ENCODE measurements at regions not wholly inside any gene's neighbourhood (a gene's known extent, or its start where the extent isn't known, plus 50 kb on each side); places are given as distances from the start of the nearest gene placed in this dataset.

- WGBS, 2 donors, result 80 to 86% methylated on average over 13 of the region's 13 CpGs
- TF ChIP-seq, protein P1, sequence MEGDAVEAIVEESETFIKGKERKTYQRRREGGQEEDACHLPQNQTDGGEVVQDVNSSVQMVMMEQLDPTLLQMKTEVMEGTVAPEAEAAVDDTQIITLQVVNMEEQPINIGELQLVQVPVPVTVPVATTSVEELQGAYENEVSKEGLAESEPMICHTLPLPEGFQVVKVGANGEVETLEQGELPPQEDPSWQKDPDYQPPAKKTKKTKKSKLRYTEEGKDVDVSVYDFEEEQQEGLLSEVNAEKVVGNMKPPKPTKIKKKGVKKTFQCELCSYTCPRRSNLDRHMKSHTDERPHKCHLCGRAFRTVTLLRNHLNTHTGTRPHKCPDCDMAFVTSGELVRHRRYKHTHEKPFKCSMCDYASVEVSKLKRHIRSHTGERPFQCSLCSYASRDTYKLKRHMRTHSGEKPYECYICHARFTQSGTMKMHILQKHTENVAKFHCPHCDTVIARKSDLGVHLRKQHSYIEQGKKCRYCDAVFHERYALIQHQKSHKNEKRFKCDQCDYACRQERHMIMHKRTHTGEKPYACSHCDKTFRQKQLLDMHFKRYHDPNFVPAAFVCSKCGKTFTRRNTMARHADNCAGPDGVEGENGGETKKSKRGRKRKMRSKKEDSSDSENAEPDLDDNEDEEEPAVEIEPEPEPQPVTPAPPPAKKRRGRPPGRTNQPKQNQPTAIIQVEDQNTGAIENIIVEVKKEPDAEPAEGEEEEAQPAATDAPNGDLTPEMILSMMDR (IDR thresholded peaks at IDR 0.05), result no peak
- TF ChIP-seq POLR2A (IDR thresholded peaks at IDR 0.05), result no peak
- no peak overlapping the region for H3K4me3 ChIP-seq (ENCODE audit: low read depth, poor library complexity, severe bottlenecking)
- DNase-seq (ENCODE audit: low spot score in 2 of 2), result no peak
- intact Hi-C loops (cut with DNase I; ENCODE audit: low total_unique reads), result no loop called here
Observed at GRCh38 chr7:13041368-13041988, 354.0 kb downstream of the ARL4A start.

DNA sequence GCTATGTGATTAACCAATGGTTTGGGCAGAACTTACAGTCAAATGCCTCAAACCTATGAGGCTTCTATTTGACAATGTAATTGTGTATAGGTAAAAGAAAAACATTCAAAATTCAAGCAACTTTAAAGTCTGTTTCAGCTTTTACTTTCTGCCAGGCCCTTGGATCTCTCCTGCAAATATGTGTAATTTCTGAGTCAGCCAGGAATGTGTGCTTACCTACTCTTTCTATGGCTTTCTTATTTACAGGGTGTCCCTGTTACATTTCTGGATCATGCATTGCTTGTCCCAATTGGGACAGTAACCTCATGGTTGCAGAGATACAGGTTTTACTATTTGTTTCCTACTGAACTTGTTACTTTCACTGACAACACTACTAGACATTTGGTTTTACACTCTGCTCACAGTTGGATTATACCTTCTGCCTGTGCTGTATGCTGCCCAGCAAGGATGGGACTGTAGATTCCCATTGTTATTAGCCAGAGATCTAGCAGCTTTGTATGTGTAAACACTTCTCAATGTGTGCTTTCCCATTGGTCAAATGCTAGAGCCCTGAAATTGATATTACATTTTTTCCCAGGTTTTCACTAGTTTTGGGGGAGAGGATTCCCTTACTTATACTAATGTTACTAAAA is 355.3 kb downstream of the ARL4A start:
- H3K4me3 ChIP-seq (ENCODE audit: low read depth, poor library complexity, severe bottlenecking), result no peak overlapping the region
- DNase-seq (ENCODE audit: low spot score in 2 of 2), result no peak
- TF ChIP-seq POLR2A (IDR thresholded peaks at IDR 0.05), result no peak
- TF ChIP-seq, protein P1 (IDR thresholded peaks at IDR 0.05), result no peak
- intact Hi-C loops (cut with DNase I; ENCODE audit: low total_unique reads), result no loop called here

- no peak for DNase-seq (ENCODE audit: low spot score in 2 of 2)
- intact Hi-C loops (cut with DNase I; ENCODE audit: low total_unique reads), result no loop called here
- TF ChIP-seq, protein P1 (IDR thresholded peaks at IDR 0.05), result no peak
- TF ChIP-seq POLR2A (IDR thresholded peaks at IDR 0.05), result no peak
- WGBS, 2 donors, result 67 to 72% methylated on average over 2 of the region's 2 CpGs
- no peak overlapping the region for H3K4me3 ChIP-seq (ENCODE audit: low read depth, poor library complexity, severe bottlenecking)
Observed at GRCh38 chr7:13044309-13044708, 356.9 kb downstream of the ARL4A start.

DNA sequence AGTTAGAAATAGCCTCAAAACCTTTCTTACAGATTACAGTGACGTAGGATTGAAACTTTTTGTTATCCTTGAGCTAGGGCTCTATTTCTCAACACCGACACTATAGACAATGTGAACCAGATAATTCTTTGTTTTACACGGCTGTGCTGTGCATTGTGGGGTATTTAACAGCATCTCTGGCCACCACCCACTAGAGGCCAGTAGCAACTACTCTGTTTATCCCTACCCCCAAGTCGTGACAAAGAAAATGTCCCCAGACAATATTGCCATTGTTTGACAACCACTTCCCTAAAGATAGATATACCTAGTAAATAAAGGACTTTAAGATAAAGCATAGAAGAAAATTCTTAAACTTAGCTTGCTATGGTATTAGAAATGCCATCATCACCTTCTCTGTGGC is 359.6 kb downstream of the ARL4A start:
- no peak overlapping the region for H3K4me3 ChIP-seq (ENCODE audit: low read depth, poor library complexity, severe bottlenecking)
- no peak for DNase-seq (ENCODE audit: low spot score in 2 of 2)
- intact Hi-C loops (cut with DNase I; ENCODE audit: low total_unique reads), result no loop called here
- WGBS, 2 donors, result 85 to 88% methylated on average over 4 of the region's 4 CpGs
- no peak for TF ChIP-seq POLR2A (IDR thresholded peaks at IDR 0.05)
- TF ChIP-seq, protein P1 (IDR thresholded peaks at IDR 0.05), result no peak

DNA sequence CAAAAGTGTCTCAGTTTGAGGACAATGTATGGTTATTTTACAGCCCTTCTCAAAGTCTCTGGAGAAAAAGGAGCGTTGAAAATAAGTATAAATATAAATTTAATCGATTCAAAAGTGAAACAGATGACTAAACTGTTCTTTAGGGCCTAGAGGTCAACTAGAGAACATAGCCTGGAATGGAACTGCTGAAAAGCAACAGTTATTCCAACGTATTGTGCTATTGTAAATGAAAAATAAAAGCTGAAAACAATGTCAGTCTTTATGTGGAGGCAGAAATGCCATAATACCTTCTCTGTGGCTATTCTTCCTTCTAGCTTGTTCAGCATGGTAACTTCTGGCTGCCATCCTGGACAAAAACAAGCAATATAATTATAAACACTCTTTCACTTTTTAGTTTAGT is 362.5 kb downstream of the ARL4A start:
- no peak for TF ChIP-seq POLR2A (IDR thresholded peaks at IDR 0.05)
- TF ChIP-seq, protein P1 (IDR thresholded peaks at IDR 0.05), result no peak
- no peak for DNase-seq (ENCODE audit: low spot score in 2 of 2)
- H3K4me3 ChIP-seq (ENCODE audit: low read depth, poor library complexity, severe bottlenecking), result no peak overlapping the region
- intact Hi-C loops (cut with DNase I; ENCODE audit: low total_unique reads), result no loop called here
- WGBS, 2 donors, result 69 to 76% methylated on average over 3 of the region's 3 CpGs

DNA sequence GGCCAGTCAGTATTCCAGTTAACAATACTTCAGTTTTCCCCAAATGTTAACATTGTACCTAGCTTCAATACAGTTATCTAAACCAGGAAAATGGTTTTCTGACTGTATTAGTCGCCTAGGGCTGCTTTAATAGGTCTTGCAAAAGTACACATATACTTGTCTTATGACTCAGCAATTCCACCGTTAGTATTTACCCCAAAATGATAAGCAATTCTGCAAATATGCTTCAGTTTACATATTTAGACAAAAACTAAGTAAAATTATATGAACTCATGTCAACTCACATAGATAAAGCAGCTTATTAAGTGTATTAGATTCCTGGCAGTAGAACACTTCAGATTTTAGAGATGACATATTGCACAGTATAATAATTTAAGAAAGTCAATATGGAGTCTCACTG is 363.3 kb downstream of the ARL4A start:
- DNase-seq (ENCODE audit: low spot score in 2 of 2), result no peak
- H3K4me3 ChIP-seq (ENCODE audit: low read depth, poor library complexity, severe bottlenecking), result no peak overlapping the region
- intact Hi-C loops (cut with DNase I; ENCODE audit: low total_unique reads), result no loop called here
- TF ChIP-seq, protein P1 (IDR thresholded peaks at IDR 0.05), result no peak
- TF ChIP-seq POLR2A (IDR thresholded peaks at IDR 0.05), result no peak
- WGBS, 2 donors, result 61 to 65% methylated on average over 2 of the region's 2 CpGs
